WTC11 (cell line): ENCODE measurements at regions not wholly inside any gene's neighbourhood (a gene's known extent, or its start where the extent isn't known, plus 50 kb on each side); places are given as distances from the start of the nearest gene placed in this dataset.

ENCODE experiments used
- ATAC-seq: fragments of 200-7000 bp; cut with Tn5 transposase; 2 replicates; pipeline ENCODE4 v1.10.0; 2021; ENCODE audit warnings: mild to moderate bottlenecking, moderate library complexity
- CTCF ChIA-PET: fragments of 300-600 bp; sonication (Branson Sonifier 250); formaldehyde crosslinking; loops from one replicate; lab custom pipeline; 2021; ENCODE audit warnings: antibody characterized with exemption; lab: Charles Lee
- POLR2A ChIA-PET: fragments of 350-600 bp; sonication (Branson Sonifier 250); formaldehyde crosslinking; loops from one replicate; lab custom pipeline; 2021; ENCODE audit warnings: antibody characterized with exemption; lab: Charles Lee
- DNase-seq: peaks from one replicate; pipeline ENCODE4 v3.0.0; 2021; ENCODE audit warnings: low spot score
- H3K27ac Mint-ChIP-seq: 2 replicates; pipeline ENCODE4 v1.8.0; 2021; ENCODE audit warnings: mixed read lengths
- H3K27me3 Mint-ChIP-seq: 2 replicates; pipeline ENCODE4 v1.8.0; 2021; ENCODE audit warnings: low read depth, mild to moderate bottlenecking, moderate library complexity, mixed read lengths
- H3K36me3 Mint-ChIP-seq: 2 replicates; pipeline ENCODE4 v1.8.0; 2021; ENCODE audit warnings: mixed read lengths
- H3K4me1 Mint-ChIP-seq: 2 replicates; pipeline ENCODE4 v1.8.0; 2022; ENCODE audit warnings: mixed read lengths
- H3K4me3 Mint-ChIP-seq: 2 replicates; pipeline ENCODE4 v1.8.0; 2021; ENCODE audit warnings: mild to moderate bottlenecking, moderate library complexity, mixed read lengths
- H3K9me3 Mint-ChIP-seq: 2 replicates; pipeline ENCODE4 v1.8.0; 2021; ENCODE audit warnings: mixed read lengths
- AFF4 ChIP-seq: sonication (generic); formaldehyde crosslinking; IDR thresholded peaks from 2 replicates; pipeline ENCODE4 v1.8.1; 2023; ENCODE audit warnings: mild to moderate bottlenecking, missing genetic modification reagents, borderline replicate concordance
- CDX4 ChIP-seq: fragments of 250-450 bp; sonication (Bioruptor Pico); IDR thresholded peaks from 2 replicates; pipeline ENCODE4 v1.9.0; 2021; ENCODE audit warnings: moderate library complexity, mild to moderate bottlenecking, inconsistent platforms, borderline replicate concordance
- CREM ChIP-seq: sonication (generic); formaldehyde crosslinking; IDR thresholded peaks from 2 replicates; pipeline ENCODE4 v1.8.1; 2022; ENCODE audit warnings: mild to moderate bottlenecking, missing genetic modification reagents, moderate library complexity
- E2F1 ChIP-seq: sonication (generic); formaldehyde crosslinking; IDR thresholded peaks from 2 replicates; pipeline ENCODE4 v1.8.0; 2022; ENCODE audit warnings: mild to moderate bottlenecking, missing genetic modification reagents
- E2F4 ChIP-seq: sonication (generic); formaldehyde crosslinking; IDR thresholded peaks from 2 replicates; pipeline ENCODE4 v1.8.1; 2022; ENCODE audit warnings: low read depth, mild to moderate bottlenecking, moderate library complexity, missing genetic modification reagents, borderline replicate concordance
- ESRRA ChIP-seq: sonication (generic); formaldehyde crosslinking; IDR thresholded peaks from 2 replicates; pipeline ENCODE4 v1.8.1; 2022; ENCODE audit warnings: mild to moderate bottlenecking, missing genetic modification reagents, borderline replicate concordance
- MLX ChIP-seq: sonication (generic); formaldehyde crosslinking; IDR thresholded peaks from 2 replicates; pipeline ENCODE4 v1.8.1; 2023; ENCODE audit warnings: mild to moderate bottlenecking, missing genetic modification reagents, moderate library complexity
- NR2C2 ChIP-seq: sonication (generic); formaldehyde crosslinking; IDR thresholded peaks from 2 replicates; pipeline ENCODE4 v1.8.0; 2022; ENCODE audit warnings: mild to moderate bottlenecking, missing genetic modification reagents
- PRDM15 ChIP-seq: sonication (generic); formaldehyde crosslinking; IDR thresholded peaks from 2 replicates; pipeline ENCODE4 v1.8.0; 2022; ENCODE audit warnings: missing genetic modification reagents
- PREB ChIP-seq: sonication (generic); formaldehyde crosslinking; IDR thresholded peaks from 2 replicates; pipeline ENCODE4 v1.8.1; 2022; ENCODE audit warnings: mild to moderate bottlenecking, missing genetic modification reagents, moderate library complexity, borderline replicate concordance
- PRRX2 ChIP-seq: fragments of 250-450 bp; sonication (Bioruptor Pico); IDR thresholded peaks from 2 replicates; pipeline ENCODE4 v1.8.0; 2021; ENCODE audit warnings: mild to moderate bottlenecking
- RELA ChIP-seq: sonication (generic); formaldehyde crosslinking; IDR thresholded peaks from 2 replicates; pipeline ENCODE4 v1.8.1; 2022; ENCODE audit warnings: missing genetic modification reagents, mild to moderate bottlenecking, borderline replicate concordance
- SMAD3 ChIP-seq: sonication (generic); formaldehyde crosslinking; IDR thresholded peaks from 2 replicates; pipeline ENCODE4 v1.8.0; 2022; ENCODE audit warnings: missing genetic modification reagents, mild to moderate bottlenecking, borderline replicate concordance
- TCF7 ChIP-seq: sonication (generic); formaldehyde crosslinking; IDR thresholded peaks from 2 replicates; pipeline ENCODE4 v1.8.0; 2022; ENCODE audit warnings: mild to moderate bottlenecking, low read depth, missing genetic modification reagents, moderate library complexity
- ZBTB43 ChIP-seq: sonication (generic); formaldehyde crosslinking; IDR thresholded peaks from 2 replicates; pipeline ENCODE4 v1.8.1; 2023; ENCODE audit warnings: mild to moderate bottlenecking, missing genetic modification reagents
- ZNF317 ChIP-seq: sonication (generic); formaldehyde crosslinking; IDR thresholded peaks from 2 replicates; pipeline ENCODE4 v1.8.1; 2023; ENCODE audit warnings: low read depth, mild to moderate bottlenecking, moderate library complexity, missing genetic modification reagents, borderline replicate concordance
- ZNF425 ChIP-seq: fragments of 250-450 bp; sonication (Bioruptor Pico); conservative IDR thresholded peaks from 2 replicates; pipeline ENCODE4 v1.9.0; 2021; ENCODE audit warnings: mild to moderate bottlenecking
- ZNF671 ChIP-seq: fragments of 250-450 bp; sonication (Bioruptor Pico); IDR thresholded peaks from 2 replicates; pipeline ENCODE4 v1.8.0; 2021; ENCODE audit warnings: mild to moderate bottlenecking

- CTCF ChIA-PET, result interaction anchor here (1.0 to 2.2 kb wide), 2 partner anchors 10 to 242 kb away, joined by 3 to 11 read pairs; no protein-coding TSS in a partner anchor
These were observed 77.2 kb upstream of the TIAM2 start for GRCh38 chr6:154917941-154918340.

More at GRCh38 chr6:154917941-154918340, 77.2 kb upstream of the TIAM2 start:
- Mint-ChIP-seq H3K9me3 (no peaks in the 10 kb centered on the region), H3K27ac (peak overlapping the region; percentile 6; the same call in 1 of the 2 replicates), H3K27me3 (no peaks in the 10 kb centered on the region), H3K36me3 (no peaks in the 10 kb centered on the region), H3K4me1 (peaks cover 2% of the 10 kb centered on the region), H3K4me3 (no peak overlapping the region)
- DNase-seq (no peak), ATAC-seq (no peak)
- POLR2A ChIA-PET, result no interaction called here
- TF ChIP-seq TCF7 (no peak), SMAD3 (CRISPR knock-in tag) (no peak), E2F1 (CRISPR knock-in tag) (no peak), CREM (CRISPR knock-in tag) (no peak), ZBTB43 (CRISPR knock-in tag) (no peak), E2F4 (CRISPR knock-in tag) (no peak), ESRRA (CRISPR knock-in tag) (no peak), RELA (no peak), ZNF425 (CRISPR knock-in tag) (no peak), AFF4 (CRISPR knock-in tag) (no peak), PRDM15 (CRISPR knock-in tag) (no peak), NR2C2 (CRISPR knock-in tag) (no peak), PREB (no peak), MLX (CRISPR knock-in tag) (no peak), ZNF317 (CRISPR knock-in tag) (no peak), CDX4 (CRISPR knock-in tag) (no peak), PRRX2 (CRISPR knock-in tag) (no peak), ZNF671 (no peak)
